ENCODE measurements at regions not wholly inside any gene's neighbourhood (a gene's known extent, or its start where the extent isn't known, plus 50 kb on each side); places are given as distances from the start of the nearest gene placed in this dataset.

GRCh38 chr7:23972057-23972456 is 262.0 kb downstream of the STK31 start:
- no peaks in the 10 kb centered on the region for H3K9me1 ChIP-seq (ENCODE audit: insufficient read depth, low read length)
- no CpG with 5 or more reads among the region's 3 CpGs for WGBS, 2 experiments (ENCODE audit: extremely low coverage in 2 of 2, insufficient read length in 1 of 2)
- no peaks in the 10 kb centered on the region for H3K9me3 ChIP-seq (ENCODE audit: control insufficient read depth, insufficient read depth, low read length)
- H3K4me2 ChIP-seq (ENCODE audit: low read depth, low read length): no peak overlapping the region
- H3K36me3 ChIP-seq (ENCODE audit: control insufficient read depth, insufficient read depth, low read length): no peaks in the 10 kb centered on the region
- no peak overlapping the region for H3K18ac ChIP-seq (ENCODE audit: low read depth, low read length)
- in situ Hi-C loops (cut with MboI; ENCODE audit: low sequenced_read_pairs) (no loop called here), dilution Hi-C loops (cut with HindIII; ENCODE audit: low sequenced_read_pairs, unreplicated experiment) (no loop called here), intact Hi-C loops (cut with micrococcal nuclease) (no loop called here)
- TF ChIP-seq CTCF (conservative IDR thresholded peaks at IDR 0.05; ENCODE audit: low read depth, low read length) (no peak), CEBPB (IDR thresholded peaks at IDR 0.05; ENCODE audit: low read depth, low read length) (no peak), FOS (IDR thresholded peaks at IDR 0.05; ENCODE audit: low read depth, low read length) (no peak), RCOR1 (IDR thresholded peaks at IDR 0.05; ENCODE audit: insufficient replicate concordance, low read length) (no peak), POLR2A (IDR thresholded peaks at IDR 0.05; ENCODE audit: low read depth, low read length) (no peak), SMC3 (IDR thresholded peaks at IDR 0.05; ENCODE audit: low read depth, low read length) (no peak), CHD1 (IDR thresholded peaks at IDR 0.05; ENCODE audit: low read depth, low read length) (no peak), MXI1 (IDR thresholded peaks at IDR 0.05; ENCODE audit: borderline replicate concordance, low read depth, low read length) (no peak), NFE2L2 (IDR thresholded peaks at IDR 0.05; ENCODE audit: low read depth, low read length) (no peak), BHLHE40 (IDR thresholded peaks at IDR 0.05; ENCODE audit: low read depth, low read length) (no peak), RAD21 (IDR thresholded peaks at IDR 0.05; ENCODE audit: low read length) (no peak), RFX5 (IDR thresholded peaks at IDR 0.05; ENCODE audit: low read depth, low read length) (no peak), ELK1 (IDR thresholded peaks at IDR 0.05; ENCODE audit: borderline replicate concordance, low read depth, low read length) (no peak), MAFK (IDR thresholded peaks at IDR 0.05; ENCODE audit: low read depth, low read length) (no peak), USF2 (IDR thresholded peaks at IDR 0.05; ENCODE audit: low read depth, low read length) (no peak), MAZ (IDR thresholded peaks at IDR 0.05; ENCODE audit: borderline replicate concordance, low read depth, low read length) (no peak)
- H3K4ac ChIP-seq (ENCODE audit: low read depth, low read length): no peak overlapping the region
- H4K91ac ChIP-seq (ENCODE audit: insufficient read depth, low read depth, low read length): no peak overlapping the region
- H3K27ac ChIP-seq (ENCODE audit: insufficient read depth, low read length): no peak overlapping the region
- H2BK5ac ChIP-seq (ENCODE audit: low read depth, low read length, poor library complexity, severe bottlenecking): no peak overlapping the region
- CTCF ChIA-PET: no interaction called here
- ATAC-seq (ENCODE audit: low read depth) (no peak), DNase-seq (no peak)
- POLR2A ChIA-PET (ENCODE audit: unreplicated experiment): no interaction called here
- H2AK9ac ChIP-seq (replicated peaks; ENCODE audit: low read depth, low read length, poor library complexity): no peak overlapping the region
- no peak overlapping the region for H3K23ac ChIP-seq (ENCODE audit: low read depth, low read length)
- no peak overlapping the region for H3K9ac ChIP-seq (ENCODE audit: low read depth, low read length)
- H3K14ac ChIP-seq (replicated peaks; ENCODE audit: low read depth, low read length): no peak overlapping the region
- H3K4me3 ChIP-seq (ENCODE audit: insufficient read depth, low read depth, low read length): no peak overlapping the region
- no peak overlapping the region for H2AK5ac ChIP-seq (ENCODE audit: low read depth, low read length)
- H3K4me1 ChIP-seq (ENCODE audit: control insufficient read depth, insufficient read depth, low read length): no peaks in the 10 kb centered on the region
- H4K20me1 ChIP-seq (ENCODE audit: insufficient read depth, low read length): no peaks in the 10 kb centered on the region
- H3K27me3 ChIP-seq (ENCODE audit: control insufficient read depth, insufficient read depth, low read length): no peaks in the 10 kb centered on the region
- H3K56ac ChIP-seq (ENCODE audit: extremely low read depth, insufficient read depth, low read length): no peak overlapping the region
- H2BK120ac ChIP-seq (ENCODE audit: low read depth, low read length): no peak overlapping the region
- no peaks in the 10 kb centered on the region for H3K79me1 ChIP-seq (ENCODE audit: low read depth in 1 of 2, low read length in 2 of 2)
- H2BK20ac ChIP-seq (ENCODE audit: low read depth, low read length): no peak overlapping the region
- no peak overlapping the region for H2BK15ac ChIP-seq (ENCODE audit: low read depth, low read length)
- H4K5ac ChIP-seq (ENCODE audit: low read depth, low read length): no peak overlapping the region
- H4K8ac ChIP-seq (ENCODE audit: low read depth in 2 of 2, low read length in 2 of 2): no peak overlapping the region
- no peak overlapping the region for H2AFZ ChIP-seq (replicated peaks; ENCODE audit: low read length, poor library complexity)
- BruUV-seq (replicated peaks): no TSS peak

Data from IMR-90 (cell line).